ENCODE measurements at regions not wholly inside any gene's neighbourhood (a gene's known extent, or its start where the extent isn't known, plus 50 kb on each side); places are given as distances from the start of the nearest gene placed in this dataset.
"Not testable (repeated sequence)": the region's sequence is repeated elsewhere in the genome, so short reads cannot be mapped to it uniquely, and the experiment has no call there.

GRCh38 chr13:91251573-91251972 is 95.9 kb upstream of the MIR17HG start:
- not testable (repeated sequence) for DNase-seq (ENCODE audit: low read depth in 2 of 2)

- DNase-seq (ENCODE audit: low read depth in 2 of 2) = no peak
Measured at GRCh38 chr13:91264484-91264883, 83.0 kb upstream of the MIR17HG start.

- DNase-seq (ENCODE audit: low read depth in 2 of 2) = no peak
Measured at GRCh38 chr13:91269237-91269636, 78.2 kb upstream of the MIR17HG start.

- DNase-seq (ENCODE audit: low read depth in 2 of 2) = no peak
Measured at GRCh38 chr13:91270031-91270430, 77.5 kb upstream of the MIR17HG start.

- no peak for DNase-seq (ENCODE audit: low read depth in 2 of 2)
Measured at GRCh38 chr13:91272235-91272777, 75.2 kb upstream of the MIR17HG start.

GRCh38 chr13:91273675-91274074 is 73.8 kb upstream of the MIR17HG start:
- no peak for DNase-seq (ENCODE audit: low read depth in 2 of 2)

- no peak for DNase-seq (ENCODE audit: low read depth in 2 of 2)
Measured at GRCh38 chr13:91277013-91277676, 70.3 kb upstream of the MIR17HG start.

- DNase-seq (ENCODE audit: low read depth in 2 of 2) = no peak
Measured at GRCh38 chr13:91278291-91278690, 69.2 kb upstream of the MIR17HG start.

- DNase-seq (ENCODE audit: low read depth in 2 of 2) = no peak
Measured at GRCh38 chr13:91278888-91279287, 68.6 kb upstream of the MIR17HG start.

GRCh38 chr13:91280801-91281200 is 66.7 kb upstream of the MIR17HG start:
- no peak for DNase-seq (ENCODE audit: low read depth in 2 of 2)

- DNase-seq (ENCODE audit: low read depth in 2 of 2) = no peak
Measured at GRCh38 chr13:91284335-91284734, 63.2 kb upstream of the MIR17HG start.

- DNase-seq (ENCODE audit: low read depth in 2 of 2) = no peak
Measured at GRCh38 chr13:91286317-91286716, 61.2 kb upstream of the MIR17HG start.

- no peak for DNase-seq (ENCODE audit: low read depth in 2 of 2)
Measured at GRCh38 chr13:91291078-91291477, 56.4 kb upstream of the MIR17HG start.

GRCh38 chr13:91292630-91293221 is 54.8 kb upstream of the MIR17HG start:
- DNase-seq (ENCODE audit: low read depth in 2 of 2) = no peak

GRCh38 chr13:91295712-91296410 is 51.6 kb upstream of the MIR17HG start:
- no peak for DNase-seq (ENCODE audit: low read depth in 2 of 2)

GRCh38 chr13:91297503-91297902 is 50.0 kb upstream of the MIR17HG start:
- no peak for DNase-seq (ENCODE audit: low read depth in 2 of 2)

Measured in activated CD4-positive, alpha-beta T cell treated with anti-CD3 and anti-CD28 coated beads for 24 hours (primary cell).